ENCODE measurements at regions not wholly inside any gene's neighbourhood (a gene's known extent, or its start where the extent isn't known, plus 50 kb on each side); places are given as distances from the start of the nearest gene placed in this dataset.

DNA sequence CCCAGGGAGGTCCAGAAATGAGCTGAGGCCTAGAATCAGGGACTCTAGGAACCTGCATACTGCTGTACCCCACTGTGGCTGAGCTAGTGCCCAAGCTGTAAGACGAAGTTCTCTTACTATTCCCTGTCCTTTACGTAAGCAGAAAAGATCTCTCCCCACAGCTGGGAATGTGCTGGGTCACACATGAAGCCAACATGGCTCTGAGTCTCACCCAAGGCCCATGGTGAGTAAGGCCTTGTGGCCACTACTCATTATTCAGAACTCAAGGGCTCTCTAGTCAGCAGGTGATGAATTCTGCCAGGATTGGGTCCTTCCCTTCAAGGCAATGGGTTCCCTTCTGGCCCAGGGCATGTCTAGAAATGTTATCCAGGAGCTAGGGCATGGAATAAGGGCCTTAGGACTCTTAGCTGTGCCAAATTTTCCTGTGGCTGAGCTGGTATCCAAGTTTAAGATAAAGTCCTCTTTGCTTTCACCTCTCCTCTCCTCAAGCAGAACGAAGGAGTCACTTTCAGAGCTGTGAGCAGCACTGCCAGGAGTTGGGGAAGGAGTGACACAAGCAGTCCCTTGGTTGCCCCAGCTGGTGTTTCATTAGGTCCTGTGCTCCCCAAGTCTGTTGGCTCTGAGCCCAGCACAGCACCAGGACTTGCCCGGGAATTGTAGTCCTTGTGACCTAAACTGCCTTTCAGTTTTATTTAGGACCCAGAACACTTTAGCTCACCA lies 707.6 kb downstream of the SLC4A3 start:
- TF ChIP-seq, protein P1, sequence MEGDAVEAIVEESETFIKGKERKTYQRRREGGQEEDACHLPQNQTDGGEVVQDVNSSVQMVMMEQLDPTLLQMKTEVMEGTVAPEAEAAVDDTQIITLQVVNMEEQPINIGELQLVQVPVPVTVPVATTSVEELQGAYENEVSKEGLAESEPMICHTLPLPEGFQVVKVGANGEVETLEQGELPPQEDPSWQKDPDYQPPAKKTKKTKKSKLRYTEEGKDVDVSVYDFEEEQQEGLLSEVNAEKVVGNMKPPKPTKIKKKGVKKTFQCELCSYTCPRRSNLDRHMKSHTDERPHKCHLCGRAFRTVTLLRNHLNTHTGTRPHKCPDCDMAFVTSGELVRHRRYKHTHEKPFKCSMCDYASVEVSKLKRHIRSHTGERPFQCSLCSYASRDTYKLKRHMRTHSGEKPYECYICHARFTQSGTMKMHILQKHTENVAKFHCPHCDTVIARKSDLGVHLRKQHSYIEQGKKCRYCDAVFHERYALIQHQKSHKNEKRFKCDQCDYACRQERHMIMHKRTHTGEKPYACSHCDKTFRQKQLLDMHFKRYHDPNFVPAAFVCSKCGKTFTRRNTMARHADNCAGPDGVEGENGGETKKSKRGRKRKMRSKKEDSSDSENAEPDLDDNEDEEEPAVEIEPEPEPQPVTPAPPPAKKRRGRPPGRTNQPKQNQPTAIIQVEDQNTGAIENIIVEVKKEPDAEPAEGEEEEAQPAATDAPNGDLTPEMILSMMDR (conservative IDR thresholded peaks at IDR 0.05), result no peak
- H3K27ac ChIP-seq, result no peak overlapping the region

GRCh38 chr2:220335591-220335915 lies 708.1 kb downstream of the SLC4A3 start:
- TF ChIP-seq, protein P1 (conservative IDR thresholded peaks at IDR 0.05), result no peak
- H3K27ac ChIP-seq, result no peak overlapping the region

DNA sequence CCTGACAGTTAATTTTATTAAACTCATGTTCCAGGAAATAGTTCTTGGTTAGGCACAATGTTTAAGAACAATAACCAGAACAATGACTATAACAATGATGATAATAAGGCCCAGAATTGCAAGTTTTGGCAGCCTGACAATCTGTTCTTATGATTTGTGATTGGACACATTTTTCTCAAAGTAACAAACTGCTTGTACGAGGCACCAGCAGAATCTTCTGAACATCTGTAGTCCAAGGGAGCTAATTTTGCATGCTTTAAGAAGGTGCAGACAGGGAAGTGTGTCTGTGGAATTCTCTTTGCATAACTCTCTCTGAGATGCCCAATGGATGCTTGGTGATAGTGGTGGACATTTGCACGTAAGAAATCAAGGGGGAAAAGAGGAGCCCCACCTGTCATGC lies 709.3 kb downstream of the SLC4A3 start:
- TF ChIP-seq, protein P1 (conservative IDR thresholded peaks at IDR 0.05), result no peak
- no peak overlapping the region for H3K27ac ChIP-seq

- H3K27ac ChIP-seq, result no peak overlapping the region
- TF ChIP-seq, protein P1 (conservative IDR thresholded peaks at IDR 0.05), result no peak
Observed at GRCh38 chr2:220337611-220338440, 710.4 kb downstream of the SLC4A3 start.

- H3K27ac ChIP-seq, result no peak overlapping the region
- TF ChIP-seq, protein P1 (conservative IDR thresholded peaks at IDR 0.05), result no peak
Observed at GRCh38 chr2:220341014-220341413, 713.6 kb downstream of the SLC4A3 start.

DNA sequence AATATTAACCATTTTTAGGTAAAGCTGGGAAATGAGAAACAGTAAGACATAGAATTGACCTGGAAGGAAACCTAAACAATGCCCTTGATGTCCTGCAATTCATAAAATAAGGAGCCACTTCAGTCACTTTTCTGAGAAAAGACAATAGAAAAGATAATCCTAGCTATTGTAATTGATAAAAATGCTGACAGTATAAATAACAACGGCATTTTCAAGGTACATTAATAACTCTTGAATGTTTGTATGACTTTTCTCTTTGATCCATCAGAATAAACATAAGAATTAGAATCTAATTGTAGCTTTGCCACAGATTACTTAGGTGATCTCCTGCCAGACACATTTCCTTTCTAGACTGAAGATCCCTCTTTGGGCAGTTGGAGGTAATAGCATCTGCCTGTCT lies 719.5 kb downstream of the SLC4A3 start:
- no peak overlapping the region for H3K27ac ChIP-seq
- TF ChIP-seq, protein P1 (conservative IDR thresholded peaks at IDR 0.05), result no peak

GRCh38 chr2:220347626-220348025 lies 720.2 kb downstream of the SLC4A3 start:
- TF ChIP-seq, protein P1 (conservative IDR thresholded peaks at IDR 0.05), result no peak
- H3K27ac ChIP-seq, result no peak overlapping the region

All from VCaP (cell line).